Dermis blood vessel endothelial cell (primary cell): ENCODE measurements at regions not wholly inside any gene's neighbourhood (a gene's known extent, or its start where the extent isn't known, plus 50 kb on each side); places are given as distances from the start of the nearest gene placed in this dataset.

ENCODE experiments used
- DNase-seq: peaks from one replicate; pipeline ENCODE4 v3.0.0; 2010

- no peak for DNase-seq
These were observed 55.2 kb upstream of the KCNH8 start for GRCh38 chr3:19093084-19093483.

DNA sequence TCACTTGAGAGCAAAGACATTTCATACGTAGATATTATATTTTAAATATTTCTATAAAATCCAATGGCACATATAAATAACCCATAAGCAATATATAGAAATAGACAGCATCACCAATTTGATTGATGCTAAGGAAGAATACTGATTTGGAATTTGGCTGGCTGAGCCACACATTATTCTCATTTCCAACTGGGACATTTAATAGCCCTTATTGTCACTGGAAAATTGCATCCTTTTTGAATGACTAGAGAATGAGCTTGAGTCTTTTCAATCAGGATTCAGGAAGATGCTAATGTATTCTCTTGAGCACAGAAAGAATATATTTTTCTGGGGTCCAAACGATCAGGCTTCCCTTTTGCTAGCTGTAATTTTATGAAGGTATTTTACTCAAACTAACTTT, 70.9 kb upstream of the KCNH8 start:
- DNase-seq, result no peak

GRCh38 chr3:19075037-19075436, 73.3 kb upstream of the KCNH8 start:
- DNase-seq, result no peak

- no peak for DNase-seq
These were observed 73.9 kb upstream of the KCNH8 start for GRCh38 chr3:19074257-19074900.

DNA sequence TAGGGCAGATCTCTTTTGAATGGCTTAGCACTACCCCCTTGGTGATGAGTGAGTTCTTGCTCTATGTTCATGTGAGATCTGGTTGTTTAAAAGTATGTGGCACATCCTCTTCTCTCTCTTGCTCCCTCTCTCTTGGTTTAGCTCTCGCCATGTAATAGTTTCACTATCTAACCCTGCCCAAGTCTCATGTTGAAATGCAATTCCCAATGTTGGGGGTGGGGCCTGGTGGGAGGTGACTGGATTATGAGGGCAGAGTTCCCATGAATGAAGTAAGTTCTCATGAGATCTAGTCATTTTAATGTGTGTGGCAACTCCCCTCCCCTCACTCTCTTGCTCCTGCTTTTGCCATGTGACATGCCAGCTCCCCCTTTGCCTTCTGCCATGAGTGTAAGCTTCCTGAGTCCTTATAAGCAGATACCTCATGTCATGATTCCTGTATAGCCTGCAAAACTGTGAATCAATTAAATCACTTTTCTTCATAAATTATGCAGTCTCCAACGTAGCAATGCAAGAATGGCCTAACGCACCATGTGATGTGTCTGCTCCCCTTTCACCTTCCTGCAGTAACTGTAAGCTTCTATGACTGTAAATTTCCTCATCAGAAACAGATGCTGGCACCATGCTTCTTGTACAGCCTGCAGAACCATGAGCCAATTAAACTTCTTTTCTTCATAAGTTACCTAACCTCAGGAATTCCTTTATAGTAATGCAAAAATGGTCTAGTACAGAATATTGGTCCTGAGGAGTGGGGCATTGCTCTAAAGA, 74.8 kb upstream of the KCNH8 start:
- DNase-seq, result no peak

GRCh38 chr3:19070325-19070724, 78.0 kb upstream of the KCNH8 start:
- no peak for DNase-seq

DNA sequence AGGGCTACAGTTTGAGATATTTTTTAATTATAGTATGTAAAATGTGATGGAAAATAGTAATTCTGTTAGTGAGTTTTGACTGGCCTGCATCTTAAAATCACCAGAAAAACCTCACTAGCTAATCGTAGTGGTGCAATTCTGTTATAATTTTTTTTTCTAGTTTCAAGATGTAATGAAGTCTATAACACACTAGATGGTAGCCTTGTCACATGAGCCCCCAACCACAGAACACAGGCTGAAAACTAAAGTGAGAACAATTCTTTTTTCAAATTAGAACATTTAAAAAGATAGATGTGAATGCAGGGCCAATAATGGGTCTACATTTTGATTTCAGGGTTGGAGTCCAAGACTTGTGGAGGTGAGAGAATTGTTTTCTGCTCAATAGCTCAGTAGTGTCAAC, 83.3 kb upstream of the KCNH8 start:
- DNase-seq, result no peak

DNA sequence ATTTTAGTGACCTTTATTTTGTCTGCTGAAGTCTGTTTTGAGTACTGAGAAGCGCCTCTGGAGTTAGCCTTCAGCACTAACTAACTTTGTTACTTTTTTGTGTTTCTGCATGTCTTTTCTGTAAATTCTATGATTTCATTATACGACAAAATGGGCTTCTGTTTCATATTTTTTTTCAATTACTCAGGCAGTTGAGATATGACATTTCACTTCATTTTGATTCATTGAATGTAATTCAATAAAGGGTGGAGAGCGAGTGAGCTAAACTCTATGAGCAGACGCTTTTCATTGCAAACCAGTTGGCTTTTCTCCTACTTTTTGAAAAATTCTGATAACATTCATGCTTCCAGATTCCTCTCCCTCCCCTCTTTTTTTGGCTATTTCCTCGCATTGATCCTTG, 84.4 kb upstream of the KCNH8 start:
- no peak for DNase-seq

GRCh38 chr3:19060404-19060803, 87.9 kb upstream of the KCNH8 start:
- no peak for DNase-seq

- DNase-seq, result no peak
These were observed 95.4 kb upstream of the KCNH8 start for GRCh38 chr3:19052874-19053273.

- DNase-seq, result no peak
These were observed 101.9 kb upstream of the KCNH8 start for GRCh38 chr3:19046440-19046839.

GRCh38 chr3:19030522-19030839, 117.8 kb upstream of the KCNH8 start:
- no peak for DNase-seq

DNA sequence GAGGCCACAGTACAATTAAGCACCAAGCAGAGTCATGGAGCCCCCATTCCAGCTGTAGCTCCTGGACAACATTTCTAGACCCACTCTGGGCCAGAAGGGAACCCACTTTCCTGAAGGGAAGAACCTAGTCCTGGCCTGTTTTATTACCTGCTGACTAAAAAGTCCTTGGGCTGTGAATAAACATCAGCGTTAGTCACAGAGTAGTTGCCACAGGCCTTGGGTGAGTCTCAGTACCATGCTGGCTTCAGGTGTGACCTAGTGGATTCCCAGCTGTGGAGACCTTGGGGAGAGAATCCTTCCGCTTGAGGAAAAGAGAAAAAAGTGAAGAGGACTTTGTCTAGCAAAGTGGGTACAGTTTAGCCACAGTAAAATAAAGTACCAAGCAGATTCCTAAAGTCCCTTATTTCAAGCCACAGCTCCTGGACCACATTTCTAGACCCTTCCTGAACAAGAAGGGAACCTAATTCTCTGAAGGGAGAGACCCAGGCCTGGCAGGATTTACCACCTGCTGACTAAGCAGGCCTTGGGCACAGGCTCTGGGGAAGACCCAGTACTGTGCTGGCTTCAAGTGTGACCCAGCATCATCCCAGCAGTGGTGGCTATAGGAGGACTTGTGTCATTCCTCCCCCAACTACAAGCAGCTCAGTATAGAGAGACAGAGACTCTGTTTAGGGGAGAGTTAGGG, 118.3 kb upstream of the KCNH8 start:
- no peak for DNase-seq

GRCh38 chr3:19025441-19025840, 122.9 kb upstream of the KCNH8 start:
- no peak for DNase-seq

GRCh38 chr3:19022546-19022945, 125.8 kb upstream of the KCNH8 start:
- no peak for DNase-seq

GRCh38 chr3:19016851-19017250, 131.5 kb upstream of the KCNH8 start:
- no peak for DNase-seq

DNA sequence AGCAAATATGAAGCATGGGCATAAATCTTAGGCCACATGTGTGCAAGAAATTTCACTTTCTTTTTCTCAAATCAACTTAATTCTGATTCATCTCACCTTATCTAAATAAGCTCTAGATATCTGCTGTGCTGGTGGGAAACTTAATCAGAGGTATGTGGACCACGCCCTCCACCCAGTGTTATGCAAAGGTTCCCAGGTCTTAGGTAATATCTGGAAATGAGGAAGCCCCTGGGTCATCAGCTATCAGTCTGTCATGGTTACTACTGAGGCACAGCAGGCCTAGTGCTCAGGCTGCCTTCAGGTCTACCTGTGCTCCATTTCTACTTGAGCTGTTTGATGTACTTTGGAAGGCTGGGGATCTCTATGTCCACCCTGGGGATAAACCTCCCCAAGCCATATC, 134.4 kb upstream of the KCNH8 start:
- DNase-seq, result no peak

DNA sequence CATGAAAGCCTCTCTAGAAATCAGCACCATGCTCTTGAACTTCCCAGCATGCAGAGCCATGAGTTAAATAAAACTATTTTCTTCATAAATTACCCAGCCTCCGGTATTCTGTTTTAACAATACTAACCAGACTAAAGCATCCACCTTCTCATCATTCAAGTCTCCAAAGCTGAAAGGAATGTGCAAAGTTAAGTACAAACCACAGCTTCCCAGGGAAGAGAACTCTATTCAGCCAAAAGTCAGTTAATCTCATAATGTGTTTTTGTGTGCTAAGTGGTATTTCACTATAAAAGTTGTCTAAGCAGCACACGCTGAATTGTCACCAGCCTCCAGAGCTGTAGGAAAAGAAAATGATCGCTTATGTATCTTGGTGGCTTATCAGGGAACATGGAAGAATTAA, 135.5 kb upstream of the KCNH8 start:
- no peak for DNase-seq

DNA sequence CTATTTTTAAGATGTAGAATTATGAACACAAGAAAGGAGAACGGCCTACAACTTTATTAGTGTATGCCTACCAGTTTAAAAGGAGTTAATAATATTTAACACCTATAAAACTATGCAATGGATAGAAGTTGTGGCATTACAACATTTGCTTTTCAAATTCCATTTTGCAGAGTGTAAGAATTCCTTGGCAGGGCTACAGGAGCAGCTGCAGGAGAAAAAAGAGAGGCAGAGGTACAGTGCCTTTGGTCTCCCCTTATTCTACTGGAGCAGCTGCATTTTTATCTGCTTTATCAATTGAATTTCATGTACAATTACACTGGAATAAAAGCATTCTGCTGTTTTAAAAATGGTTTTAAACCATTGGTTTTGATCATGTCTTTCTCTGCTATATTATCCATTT, 145.7 kb upstream of the KCNH8 start:
- DNase-seq, result no peak

DNA sequence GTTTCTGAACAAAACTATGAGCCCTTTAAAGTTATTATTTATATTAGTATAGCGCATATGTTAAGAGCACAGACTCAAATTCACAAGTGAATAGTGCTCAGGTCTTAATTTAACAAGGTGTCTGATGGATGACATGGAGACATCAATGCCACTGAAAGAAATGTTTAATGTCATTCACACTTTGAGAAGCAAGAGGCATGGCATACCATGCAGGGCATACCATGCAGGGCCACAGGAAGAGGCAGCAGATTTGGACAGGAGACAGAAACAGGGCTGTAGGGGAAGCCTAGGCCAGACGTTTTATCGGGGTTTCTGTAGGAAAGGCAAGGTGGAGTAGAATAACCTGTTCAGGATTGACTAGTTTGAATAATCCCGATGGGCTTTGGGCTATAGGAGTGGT, 150.2 kb upstream of the KCNH8 start:
- DNase-seq, result no peak

DNA sequence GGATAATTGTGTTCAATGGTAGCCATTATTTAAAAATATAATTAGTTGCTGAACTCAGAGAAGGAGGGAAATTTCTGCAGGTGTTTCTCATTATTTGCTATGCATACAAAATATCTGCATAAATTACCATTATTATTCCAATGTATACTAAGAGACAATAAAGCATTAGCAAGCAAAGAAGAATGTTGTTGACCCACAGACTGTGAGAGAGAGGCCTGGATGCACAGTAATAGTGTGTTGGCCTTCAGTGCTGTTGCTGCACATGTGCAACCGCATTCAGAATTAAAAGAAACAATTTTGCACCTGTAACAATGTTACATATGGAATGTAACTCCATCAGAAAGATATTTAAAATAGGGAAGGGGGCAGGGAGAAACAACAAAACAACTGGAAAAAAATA, 155.6 kb upstream of the KCNH8 start:
- no peak for DNase-seq

- DNase-seq, result no peak
These were observed 159.0 kb upstream of the KCNH8 start for GRCh38 chr3:18989237-18989795.

DNA sequence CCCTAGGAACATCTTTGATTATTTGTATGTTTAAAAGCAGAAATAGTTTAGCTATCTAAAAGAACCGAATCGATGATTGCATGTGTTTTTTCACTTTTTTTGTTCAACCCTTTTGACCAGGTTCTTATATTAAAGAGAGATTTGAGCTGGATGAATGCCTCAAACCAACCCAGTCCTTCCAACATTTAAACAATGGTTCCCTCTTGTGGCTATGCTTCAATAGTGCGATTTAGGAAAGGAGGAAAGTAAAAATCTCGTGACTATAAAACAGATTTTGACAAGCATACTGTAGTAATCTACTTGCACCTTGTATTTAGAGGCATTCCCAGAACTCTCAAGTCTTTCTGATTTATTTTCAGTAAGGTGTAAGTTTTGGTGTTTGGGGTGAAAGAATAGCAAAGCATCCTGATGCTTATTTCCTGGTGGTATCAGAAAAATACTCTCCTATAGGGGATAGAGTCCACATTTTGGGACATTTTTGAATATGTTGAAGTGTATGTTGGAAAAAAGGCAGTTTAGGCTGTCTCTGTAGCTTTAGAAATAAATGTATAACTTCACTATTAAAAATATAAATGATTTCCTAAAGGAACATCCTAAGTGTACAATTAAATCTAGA, 159.6 kb upstream of the KCNH8 start:
- DNase-seq, result no peak
